NCI-H526 (cell line): ENCODE measurements at regions not wholly inside any gene's neighbourhood (a gene's known extent, or its start where the extent isn't known, plus 50 kb on each side); places are given as distances from the start of the nearest gene placed in this dataset.
A peak's percentile ranks its signal among the peaks of the same experiment; 100 is the strongest.
"Not testable (repeated sequence)": the region's sequence is repeated elsewhere in the genome, so short reads cannot be mapped to it uniquely, and the experiment has no call there.

Source experiments
- DNase-seq, 2 experiments: peaks; one replicate each; lab custom pipeline; 2025; lab: John Stamatoyannopoulos, UW

GRCh38 chr17:6373599-6373998, 61.3 kb downstream of the AIPL1 start:
- not testable (repeated sequence) for DNase-seq

GRCh38 chr17:6366221-6366666, 68.7 kb downstream of the AIPL1 start:
- DNase-seq, result peak in 1 of 2 experiments; percentile 11

- DNase-seq, result no peak
Observed at GRCh38 chr17:6365200-6365943, 69.5 kb downstream of the AIPL1 start.

- no peak for DNase-seq
Observed at GRCh38 chr17:6361733-6362132, 73.2 kb downstream of the AIPL1 start.

- DNase-seq, result no peak
Observed at GRCh38 chr17:6358131-6358530, 76.8 kb downstream of the AIPL1 start.

- no peak for DNase-seq
Observed at GRCh38 chr17:6356562-6356961, 78.4 kb downstream of the AIPL1 start.

GRCh38 chr17:6355196-6355595, 79.7 kb downstream of the AIPL1 start:
- DNase-seq, result no peak

- DNase-seq, result no peak
Observed at GRCh38 chr17:6352801-6353560, 81.9 kb downstream of the AIPL1 start.

GRCh38 chr17:6352016-6352415, 82.9 kb downstream of the AIPL1 start:
- DNase-seq, result no peak

GRCh38 chr17:6350806-6351205, 84.1 kb downstream of the AIPL1 start:
- DNase-seq, result no peak

- DNase-seq, result no peak
Observed at GRCh38 chr17:6348891-6349290, 86.0 kb downstream of the AIPL1 start.

- no peak for DNase-seq
Observed at GRCh38 chr17:6347776-6348175, 87.1 kb downstream of the AIPL1 start.

- DNase-seq, result no peak
Observed at GRCh38 chr17:6346986-6347385, 87.9 kb downstream of the AIPL1 start.

- no peak for DNase-seq
Observed at GRCh38 chr17:6346156-6346786, 88.7 kb downstream of the AIPL1 start.

- no peak for DNase-seq
Observed at GRCh38 chr17:6343736-6344135, 91.2 kb downstream of the AIPL1 start.

- no peak for DNase-seq
Observed at GRCh38 chr17:6343191-6343590, 91.7 kb downstream of the AIPL1 start.

- DNase-seq, result no peak
Observed at GRCh38 chr17:6340708-6341107, 94.2 kb downstream of the AIPL1 start.

- DNase-seq, result no peak
Observed at GRCh38 chr17:6334386-6334785, 100.5 kb downstream of the AIPL1 start.

GRCh38 chr17:6330936-6331335, 104.0 kb downstream of the AIPL1 start:
- DNase-seq, result no peak

- DNase-seq, result peak in 1 of 2 experiments; percentile 5
Observed at GRCh38 chr17:6328279-6328678, 106.6 kb downstream of the AIPL1 start.

- no peak for DNase-seq
Observed at GRCh38 chr17:6327007-6327406, 107.9 kb downstream of the AIPL1 start.

- no peak for DNase-seq
Observed at GRCh38 chr17:6326483-6326882, 108.4 kb downstream of the AIPL1 start.

GRCh38 chr17:6325741-6326140, 109.2 kb downstream of the AIPL1 start:
- DNase-seq, result no peak
